ENCODE measurements at regions not wholly inside any gene's neighbourhood (a gene's known extent, or its start where the extent isn't known, plus 50 kb on each side); places are given as distances from the start of the nearest gene placed in this dataset.
"Not testable (repeated sequence)": the region's sequence is repeated elsewhere in the genome, so short reads cannot be mapped to it uniquely, and the experiment has no call there.

- not testable (repeated sequence) for DNase-seq (ENCODE audit: low read depth in 1 of 2, low spot score in 1 of 2)
These were observed 262.5 kb downstream of the SMARCA2 start for GRCh38 chr9:2277644-2278043.

GRCh38 chr9:2279138-2279537, 264.0 kb downstream of the SMARCA2 start:
- DNase-seq (ENCODE audit: low read depth in 1 of 2, low spot score in 1 of 2), result not testable (repeated sequence)

GRCh38 chr9:2281031-2281802, 266.1 kb downstream of the SMARCA2 start:
- no peak for DNase-seq (ENCODE audit: low read depth in 1 of 2, low spot score in 1 of 2)

GRCh38 chr9:2281803-2282185, 266.6 kb downstream of the SMARCA2 start:
- DNase-seq (ENCODE audit: low read depth in 1 of 2, low spot score in 1 of 2), result no peak

- no peak for DNase-seq (ENCODE audit: low read depth in 1 of 2, low spot score in 1 of 2)
These were observed 269.6 kb downstream of the SMARCA2 start for GRCh38 chr9:2284770-2285169.

- DNase-seq (ENCODE audit: low read depth in 1 of 2, low spot score in 1 of 2), result no peak
These were observed 270.5 kb downstream of the SMARCA2 start for GRCh38 chr9:2285416-2286332.

GRCh38 chr9:2286333-2286705, 271.2 kb downstream of the SMARCA2 start:
- no peak for DNase-seq (ENCODE audit: low read depth in 1 of 2, low spot score in 1 of 2)

DNA sequence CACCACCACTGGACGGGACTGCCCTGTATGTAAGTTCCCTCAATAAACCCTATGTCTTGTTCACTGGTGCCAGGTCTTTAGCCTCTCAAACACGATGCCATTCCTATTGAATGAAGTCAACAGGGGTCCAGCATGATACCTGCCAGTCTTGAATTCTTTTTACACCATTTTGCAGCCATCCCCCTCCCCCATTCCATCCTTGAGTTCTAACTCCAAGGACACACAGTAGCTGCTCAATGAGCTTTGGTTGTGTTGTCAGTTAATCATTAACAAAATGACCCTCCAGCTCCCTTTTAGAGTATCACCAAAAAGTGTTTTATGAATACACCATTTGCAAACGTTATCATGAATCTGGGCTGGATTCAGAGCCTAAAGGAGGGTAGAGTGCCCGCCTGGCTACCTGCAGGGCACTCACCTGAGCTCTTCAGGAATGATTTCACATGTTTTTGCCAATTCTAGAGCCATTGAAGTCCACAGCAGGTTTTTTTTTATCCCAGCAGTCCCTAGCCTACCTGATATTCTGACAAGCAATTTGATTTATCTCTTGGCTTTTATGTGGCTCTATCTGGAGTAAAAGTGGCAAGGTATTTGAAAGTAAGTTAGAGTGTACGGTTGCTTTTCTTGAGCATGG, 271.8 kb downstream of the SMARCA2 start:
- no peak for DNase-seq (ENCODE audit: low read depth in 1 of 2, low spot score in 1 of 2)

DNA sequence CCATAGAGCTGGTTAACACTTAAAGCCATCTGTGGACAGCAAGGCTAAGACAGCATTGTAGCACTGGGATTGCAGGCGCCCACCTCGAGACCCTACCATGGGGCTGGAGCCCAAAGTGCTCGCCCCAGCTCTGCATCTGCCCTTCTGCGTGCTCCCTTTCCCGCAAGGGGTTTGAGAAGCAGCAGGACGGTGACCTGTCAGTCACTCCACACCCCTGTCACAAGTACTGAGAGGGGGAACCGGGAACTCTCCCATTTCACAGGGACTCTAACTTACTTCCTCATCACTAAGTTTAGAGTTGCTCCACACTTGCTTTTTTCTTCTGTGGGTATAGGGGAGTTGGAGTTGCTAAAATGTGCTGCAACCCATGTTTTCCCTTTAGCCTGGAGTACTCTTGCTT, 273.2 kb downstream of the SMARCA2 start:
- DNase-seq (ENCODE audit: low read depth in 1 of 2, low spot score in 1 of 2), result no peak

GRCh38 chr9:2289263-2289662, 274.1 kb downstream of the SMARCA2 start:
- no peak for DNase-seq (ENCODE audit: low read depth in 1 of 2, low spot score in 1 of 2)

GRCh38 chr9:2290382-2290781, 275.2 kb downstream of the SMARCA2 start:
- no peak for DNase-seq (ENCODE audit: low read depth in 1 of 2, low spot score in 1 of 2)

- no peak for DNase-seq (ENCODE audit: low read depth in 1 of 2, low spot score in 1 of 2)
These were observed 277.0 kb downstream of the SMARCA2 start for GRCh38 chr9:2291980-2292704.

DNA sequence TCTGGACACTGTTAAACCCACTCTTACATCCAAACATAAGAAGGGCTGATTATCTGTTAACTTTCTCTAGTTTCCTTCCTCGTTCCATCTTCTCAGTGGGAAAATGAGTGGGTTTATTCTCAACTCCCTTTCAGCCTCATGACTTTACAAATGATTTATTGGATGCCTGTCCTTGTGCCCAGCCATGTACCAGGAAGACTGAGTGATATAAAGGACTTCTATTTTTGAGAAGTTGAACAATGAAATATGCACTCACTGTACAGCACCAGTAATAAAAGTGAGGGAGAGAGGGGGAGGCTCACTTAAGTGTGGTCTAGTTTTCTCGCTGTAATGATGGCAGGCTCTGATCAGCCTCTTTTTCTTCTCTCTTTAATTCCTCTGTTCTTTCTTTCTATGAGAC, 277.6 kb downstream of the SMARCA2 start:
- DNase-seq (ENCODE audit: low read depth in 1 of 2, low spot score in 1 of 2), result no peak

GRCh38 chr9:2297771-2298170, 282.6 kb downstream of the SMARCA2 start:
- no peak for DNase-seq (ENCODE audit: low read depth in 1 of 2, low spot score in 1 of 2)

DNA sequence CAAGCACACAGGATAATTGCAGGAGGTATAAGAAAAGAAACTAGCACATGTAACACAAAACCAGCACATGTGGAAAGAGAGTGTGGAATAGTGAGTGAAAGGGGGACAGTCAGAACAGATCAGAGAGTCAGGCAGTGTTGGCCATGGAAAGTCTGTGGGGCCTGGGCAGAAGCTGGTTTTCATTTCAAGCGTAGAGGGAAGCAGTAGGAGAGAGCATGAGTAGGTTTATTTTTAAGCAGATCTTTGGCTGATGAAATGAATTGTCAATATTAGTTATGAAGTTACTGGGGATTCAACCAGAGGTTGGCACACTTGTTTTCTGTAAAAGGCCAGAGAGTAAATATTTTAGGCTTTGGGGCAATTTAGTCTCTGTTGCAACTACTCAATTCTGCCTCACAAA, 283.1 kb downstream of the SMARCA2 start:
- no peak for DNase-seq (ENCODE audit: low read depth in 1 of 2, low spot score in 1 of 2)

DNA sequence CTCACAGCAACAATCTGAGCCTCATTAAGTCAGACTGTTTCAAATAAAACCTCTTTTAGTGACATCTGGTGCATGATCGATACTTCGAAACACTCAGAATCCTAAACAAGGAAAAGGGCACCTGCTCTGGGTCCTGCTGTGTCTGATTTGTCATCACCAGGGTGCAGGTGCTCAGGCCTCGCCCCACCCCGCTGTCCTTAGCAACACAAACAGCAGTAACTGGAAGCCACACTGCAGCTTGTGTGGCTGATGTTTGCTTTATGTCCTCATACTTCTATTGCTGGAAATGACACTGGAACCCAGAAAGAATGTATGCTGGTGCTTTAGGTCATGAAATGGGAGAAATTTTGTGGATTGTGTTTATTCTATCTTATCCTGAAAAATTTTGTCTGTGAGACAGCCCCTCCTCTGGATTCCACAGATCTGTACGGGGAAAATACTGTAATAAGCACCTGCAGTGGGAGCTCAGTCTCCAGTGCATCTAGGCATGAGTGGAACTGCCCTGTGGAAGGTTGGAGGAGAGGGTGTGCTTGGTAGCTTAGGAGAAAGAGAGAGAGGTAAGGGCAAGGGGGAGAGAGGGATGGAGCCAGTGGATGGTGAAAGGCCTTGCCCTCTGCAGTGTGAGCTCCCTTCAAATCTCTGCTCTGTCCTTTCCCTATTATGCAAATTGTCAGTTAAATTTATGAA, 284.2 kb downstream of the SMARCA2 start:
- no peak for DNase-seq (ENCODE audit: low read depth in 1 of 2, low spot score in 1 of 2)

DNA sequence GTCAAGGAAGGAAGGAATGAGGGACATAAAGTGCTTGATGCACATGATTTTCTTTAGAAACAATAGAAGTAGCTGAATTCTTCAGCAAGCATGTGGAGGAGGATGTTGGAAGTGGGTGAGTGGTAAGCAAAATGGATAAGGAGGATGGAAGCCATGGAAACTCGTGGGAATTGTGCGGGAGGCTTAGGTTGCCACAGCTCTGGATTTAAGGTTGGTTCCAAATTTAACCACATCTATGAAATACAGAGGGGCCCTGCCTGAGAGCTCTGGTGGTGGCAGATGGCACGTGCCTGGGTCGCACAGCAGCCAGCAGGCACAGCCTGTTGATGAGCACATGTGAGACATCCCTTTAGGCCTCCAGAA, 284.7 kb downstream of the SMARCA2 start:
- DNase-seq (ENCODE audit: low read depth in 1 of 2, low spot score in 1 of 2), result no peak

DNA sequence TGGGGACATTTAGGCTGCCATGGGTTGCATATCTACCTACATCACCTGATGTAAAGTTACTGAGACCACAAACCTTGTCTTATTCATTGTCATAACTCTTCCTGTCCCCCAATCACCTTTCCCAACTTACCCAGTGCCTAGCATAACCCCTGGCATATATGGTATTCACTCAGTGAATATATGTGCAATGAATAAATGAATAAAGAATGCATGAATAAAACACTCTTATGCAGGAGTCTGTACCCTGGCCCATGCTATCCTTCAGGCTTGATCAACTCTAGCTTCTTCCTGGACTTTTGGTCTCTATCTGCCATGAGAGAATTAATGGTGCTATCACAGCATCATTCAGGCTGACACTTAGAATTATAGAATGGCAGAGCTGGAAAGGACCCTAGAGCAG, 285.2 kb downstream of the SMARCA2 start:
- no peak for DNase-seq (ENCODE audit: low read depth in 1 of 2, low spot score in 1 of 2)

GRCh38 chr9:2302606-2303005, 287.5 kb downstream of the SMARCA2 start:
- no peak for DNase-seq (ENCODE audit: low read depth in 1 of 2, low spot score in 1 of 2)

DNA sequence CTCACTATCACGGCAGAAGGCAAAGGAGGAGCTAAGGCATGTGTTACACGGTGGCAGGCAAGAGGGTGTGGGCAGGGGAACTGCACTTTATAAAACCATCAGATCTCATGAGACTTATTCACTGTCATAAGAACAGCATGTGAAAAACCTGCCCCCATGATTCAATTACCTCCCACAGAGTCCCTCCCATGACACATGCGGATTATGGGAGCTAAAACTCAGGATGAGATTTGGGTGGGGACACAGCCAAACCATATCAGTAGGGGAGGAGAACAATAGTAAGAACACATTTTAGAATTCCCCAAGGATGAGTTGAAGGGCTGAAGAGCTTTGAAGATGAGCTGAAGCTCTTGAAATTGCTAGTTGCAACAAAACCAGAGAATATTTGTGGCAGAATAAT, 287.9 kb downstream of the SMARCA2 start:
- no peak for DNase-seq (ENCODE audit: low read depth in 1 of 2, low spot score in 1 of 2)

DNA sequence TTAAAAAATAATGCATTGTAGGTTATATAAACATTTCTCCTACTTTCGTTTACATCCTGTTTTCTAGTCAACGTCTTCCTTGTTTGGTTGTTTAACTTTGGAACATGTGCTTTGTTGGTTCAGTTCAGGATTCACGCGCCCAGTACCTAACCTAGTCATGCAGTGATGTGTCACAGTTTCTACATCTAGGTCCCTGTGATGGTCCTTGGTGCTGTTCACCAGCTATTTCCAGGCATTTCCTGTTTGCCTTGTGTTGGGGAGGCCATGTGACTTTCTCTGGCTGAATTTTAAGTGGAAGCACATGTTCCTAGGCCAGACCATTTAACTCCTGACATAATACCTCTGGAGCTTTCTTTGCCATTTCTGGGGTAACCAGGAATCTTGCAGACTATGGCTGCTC, 292.3 kb downstream of the SMARCA2 start:
- DNase-seq (ENCODE audit: low read depth in 1 of 2, low spot score in 1 of 2), result no peak

All from activated CD4-positive, alpha-beta T cell treated with anti-CD3 and anti-CD28 coated beads, Interleukin-2, amount 50 U/mL, for 24 hours (primary cell).